SK-N-SH treated with all-trans-retinoic acid at 6 μM for 48 hours (cell line): ENCODE measurements at regions not wholly inside any gene's neighbourhood (a gene's known extent, or its start where the extent isn't known, plus 50 kb on each side); places are given as distances from the start of the nearest gene placed in this dataset.

Experiments used
- ATAC-seq: fragments of 200-7000 bp; cut with Tn5 transposase; 3 replicates; pipeline ENCODE4 v1.9.1; 2020; ENCODE audit warnings: mild to moderate bottlenecking, moderate library complexity
- ARNTL ChIP-seq: fragments of 450-650 bp; formaldehyde crosslinking; IDR thresholded peaks from 2 replicates; pipeline ENCODE4 v1.5.0; 2020; ENCODE audit warnings: low read depth, mild to moderate bottlenecking, moderate library complexity, borderline replicate concordance
- BACH2 ChIP-seq: fragments of 250-450 bp; sonication (Bioruptor Pico); IDR thresholded peaks from 2 replicates; pipeline ENCODE4 v1.9.0; 2021; ENCODE audit warnings: mild to moderate bottlenecking, borderline replicate concordance
- CREB5 ChIP-seq: fragments of 250-450 bp; sonication (Bioruptor Pico); IDR thresholded peaks from 2 replicates; pipeline ENCODE4 v1.5.1; 2020; ENCODE audit warnings: low read depth, mild to moderate bottlenecking, moderate library complexity
- CSDC2 ChIP-seq: fragments of 250-450 bp; sonication (Bioruptor Pico); IDR thresholded peaks from 2 replicates; pipeline ENCODE4 v1.5.0; 2020; ENCODE audit warnings: mild to moderate bottlenecking, moderate library complexity
- CSRNP3 ChIP-seq: fragments of 250-450 bp; sonication (Bioruptor Pico); IDR thresholded peaks from 2 replicates; pipeline ENCODE4 v1.5.1; 2021; ENCODE audit warnings: mild to moderate bottlenecking, moderate library complexity
- ESRRG ChIP-seq: fragments of 250-450 bp; sonication (Bioruptor Pico); IDR thresholded peaks from 2 replicates; pipeline ENCODE4 v1.6.1; 2021; ENCODE audit warnings: mild to moderate bottlenecking
- GLIS3 ChIP-seq: fragments of 250-450 bp; sonication (Bioruptor Pico); IDR thresholded peaks from 2 replicates; pipeline ENCODE4 v1.5.0; 2020; ENCODE audit warnings: mild to moderate bottlenecking, moderate library complexity
- ISL1 ChIP-seq: fragments of 250-450 bp; sonication (Bioruptor Pico); IDR thresholded peaks from 2 replicates; pipeline ENCODE4 v2.1.2; 2022; ENCODE audit warnings: mild to moderate bottlenecking, moderate library complexity
- PATZ1 ChIP-seq: fragments of 250-450 bp; sonication (Bioruptor Pico); IDR thresholded peaks from 2 replicates; pipeline ENCODE4 v1.8.0; 2020; ENCODE audit warnings: mild to moderate bottlenecking, moderate library complexity, borderline replicate concordance
- POU6F1 ChIP-seq: fragments of 250-450 bp; sonication (Bioruptor Pico); IDR thresholded peaks from 2 replicates; pipeline ENCODE4 v1.8.0; 2021; ENCODE audit warnings: low read depth, mild to moderate bottlenecking, moderate library complexity, borderline replicate concordance
- RARB ChIP-seq: fragments of 250-450 bp; sonication (Bioruptor Pico); IDR thresholded peaks from 2 replicates; pipeline ENCODE4 v1.8.0; 2021; ENCODE audit warnings: mild to moderate bottlenecking, moderate library complexity
- SNAI2 ChIP-seq: fragments of 250-450 bp; sonication (Bioruptor Pico); IDR thresholded peaks from 2 replicates; pipeline ENCODE4 v1.5.0; 2020; ENCODE audit warnings: mild to moderate bottlenecking, moderate library complexity
- TCF4 ChIP-seq: fragments of 250-450 bp; sonication (Bioruptor Pico); IDR thresholded peaks from 2 replicates; pipeline ENCODE4 v1.8.0; 2021; ENCODE audit warnings: mild to moderate bottlenecking, moderate library complexity, borderline replicate concordance
- TSHZ2 ChIP-seq: fragments of 250-450 bp; sonication (Bioruptor Pico); IDR thresholded peaks from 2 replicates; pipeline ENCODE4 v1.5.0; 2020; ENCODE audit warnings: mild to moderate bottlenecking, moderate library complexity
- ZFP3 ChIP-seq: fragments of 250-450 bp; sonication (Bioruptor Pico); IDR thresholded peaks from 2 replicates; pipeline ENCODE4 v1.5.0; 2020; ENCODE audit warnings: mild to moderate bottlenecking, moderate library complexity
- ZNF565 ChIP-seq: fragments of 450-650 bp; formaldehyde crosslinking; conservative IDR thresholded peaks from 2 replicates; pipeline ENCODE4 v1.5.0; 2020; ENCODE audit warnings: low read depth, mild to moderate bottlenecking, moderate library complexity
- ZNF70 ChIP-seq: fragments of 450-650 bp; formaldehyde crosslinking; IDR thresholded peaks from 2 replicates; pipeline ENCODE4 v1.5.0; 2020; ENCODE audit warnings: mild to moderate bottlenecking, moderate library complexity
- ZNF8 ChIP-seq: fragments of 450-650 bp; formaldehyde crosslinking; IDR thresholded peaks from 2 replicates; pipeline ENCODE4 v1.5.0; 2020; ENCODE audit warnings: mild to moderate bottlenecking, moderate library complexity

- ATAC-seq: no peak
- no peak for TF ChIP-seq ZNF70
- TF ChIP-seq RARB (CRISPR knock-in tag): no peak
- TF ChIP-seq ARNTL (CRISPR knock-in tag): no peak
Measured at GRCh38 chr6:169341706-169342105, 88.1 kb upstream of the THBS2 start.

- ATAC-seq: no peak
- TF ChIP-seq POU6F1 (CRISPR knock-in tag) (no peak), ISL1 (no peak), ZFP3 (CRISPR knock-in tag) (no peak), RARB (CRISPR knock-in tag) (no peak), GLIS3 (CRISPR knock-in tag) (no peak), PATZ1 (no peak), ZNF8 (no peak)
Measured at GRCh38 chr6:169341065-169341464, 87.4 kb upstream of the THBS2 start.

- TF ChIP-seq BACH2 (no peak), ZNF8 (no peak), ZNF70 (no peak), CSDC2 (no peak), SNAI2 (CRISPR knock-in tag) (no peak), TCF4 (no peak), ARNTL (CRISPR knock-in tag) (no peak), ZNF565 (CRISPR knock-in tag) (no peak), CSRNP3 (CRISPR knock-in tag) (no peak), PATZ1 (no peak), TSHZ2 (CRISPR knock-in tag) (no peak), ISL1 (no peak), RARB (CRISPR knock-in tag) (no peak), GLIS3 (CRISPR knock-in tag) (no peak), ESRRG (CRISPR knock-in tag) (no peak)
Measured at GRCh38 chr6:169340395-169340794, 86.7 kb upstream of the THBS2 start.

GRCh38 chr6:169339731-169340309 is 86.2 kb upstream of the THBS2 start:
- TF ChIP-seq CREB5 (CRISPR knock-in tag) (no peak), ZFP3 (CRISPR knock-in tag) (no peak), POU6F1 (CRISPR knock-in tag) (no peak), PATZ1 (no peak)
- no peak; the same call in 2 of the 3 replicates for ATAC-seq

More at GRCh38 chr6:169340395-169340794, 86.7 kb upstream of the THBS2 start:
- ATAC-seq: peak; percentile 98
